OCI-LY7 (cell line): ENCODE measurements at regions not wholly inside any gene's neighbourhood (a gene's known extent, or its start where the extent isn't known, plus 50 kb on each side); places are given as distances from the start of the nearest gene placed in this dataset.

Experiments used
- BruUV-seq: library from RNA; stranded (reverse); fragments of 400-500 nt; replicated peaks from 2 replicates; lab custom pipeline; 2021; lab: Mats Ljungman, UMichigan
- CTCF ChIA-PET: fragments of 300-600 bp; sonication (Branson Sonifier 250); formaldehyde crosslinking; loops from one replicate; lab custom pipeline; 2022; ENCODE audit warnings: antibody characterized with exemption; ENCODE audit not compliant: unreplicated experiment; lab: Charles Lee
- POLR2A ChIA-PET: fragments of 300-600 bp; sonication (Branson Sonifier 250); formaldehyde crosslinking; loops from one replicate; lab custom pipeline; 2022; ENCODE audit warnings: antibody characterized with exemption; lab: Charles Lee
- DNase-seq: peaks from one replicate; pipeline ENCODE4 v3.0.0-alpha.2; 2015; ENCODE audit warnings: low spot score
- H2AFZ ChIP-seq: fragments of 200-600 bp; sonication (generic), shearing (Covaris generic); 2 replicates; pipeline ENCODE4 v1.6.1; 2014; ENCODE audit warnings: mild to moderate bottlenecking, antibody characterized with exemption, low read length, moderate library complexity
- H3K27ac ChIP-seq: fragments of 200-600 bp; sonication (generic); 2 replicates; pipeline ENCODE4 v1.5.1; 2014; ENCODE audit warnings: mixed run types, low read depth, mild to moderate bottlenecking, moderate library complexity, low read length, inconsistent platforms; ENCODE audit not compliant: poor library complexity, severe bottlenecking
- H3K36me3 ChIP-seq: fragments of 200-600 bp; sonication (generic); 2 replicates; pipeline ENCODE4 v1.6.1; 2014; ENCODE audit warnings: mild to moderate bottlenecking, antibody characterized with exemption, low read length, moderate library complexity, mixed read lengths; ENCODE audit not compliant: insufficient read depth
- H3K4me1 ChIP-seq: fragments of 200-600 bp; sonication (generic); 2 replicates; pipeline ENCODE4 v1.5.1; 2014; ENCODE audit warnings: mild to moderate bottlenecking, low read length; ENCODE audit not compliant: insufficient read depth, poor library complexity, severe bottlenecking
- H3K4me2 ChIP-seq: fragments of 200-600 bp; sonication (generic); 2 replicates; pipeline ENCODE4 v1.6.1; 2014; ENCODE audit warnings: mild to moderate bottlenecking, low read length
- H3K4me3 ChIP-seq: fragments of 200-600 bp; sonication (generic); 2 replicates; pipeline ENCODE4 v1.5.1; 2014; ENCODE audit warnings: mild to moderate bottlenecking, low read depth, low read length; ENCODE audit not compliant: poor library complexity, severe bottlenecking
- H3K79me2 ChIP-seq: fragments of 200-600 bp; sonication (generic); 2 replicates; pipeline ENCODE4 v1.6.1; 2016; ENCODE audit warnings: low read depth, mild to moderate bottlenecking, low read length, moderate library complexity, mixed read lengths; ENCODE audit not compliant: insufficient read depth
- H3K9me2 ChIP-seq: fragments of 200-600 bp; sonication (generic); 2 replicates; pipeline ENCODE4 v1.6.1; 2016; ENCODE audit warnings: mild to moderate bottlenecking, low read length, mixed read lengths; ENCODE audit not compliant: insufficient read depth
- H3K9me3 ChIP-seq: fragments of 200-600 bp; sonication (generic); 2 replicates; pipeline ENCODE4 v1.6.1; 2014; ENCODE audit warnings: mild to moderate bottlenecking, mixed run types, low read length, mixed read lengths
- H4K20me1 ChIP-seq: fragments of 200-600 bp; sonication (generic); 2 replicates; pipeline ENCODE4 v1.6.1; 2014; ENCODE audit warnings: mild to moderate bottlenecking, antibody characterized with exemption, low read length, moderate library complexity, mixed read lengths; ENCODE audit not compliant: insufficient read depth
- EZH2phosphoT487 ChIP-seq: fragments of 200-600 bp; sonication (generic); IDR thresholded peaks from 2 replicates; pipeline ENCODE4 v1.6.1; 2018; ENCODE audit warnings: low read depth, borderline replicate concordance, mild to moderate bottlenecking, mixed run types, antibody characterized with exemption, low read length, moderate library complexity, mixed read lengths
- intact Hi-C: fragments of 100-400 bp; cut with micrococcal nuclease; formaldehyde crosslinking; loops from one replicate; pipeline ENCODE4 v1.10.0; 2022; ENCODE audit not compliant: unreplicated experiment
- TF ChIP-seq, protein P1 (sequence below): fragments of 200-600 bp; sonication (generic); conservative IDR thresholded peaks from 2 replicates; pipeline ENCODE4 v1.5.1; 2014; ENCODE audit warnings: mild to moderate bottlenecking, antibody characterized with exemption, low read length, moderate library complexity, mixed read lengths

GRCh38 chr4:126468144-126468543 is 1153.4 kb downstream of the FAT4 start:
- H3K4me3 ChIP-seq, result no peak overlapping the region
- intact Hi-C loops, result no loop called here
- H2AFZ ChIP-seq, result no peak overlapping the region
- ChIA-PET CTCF (no interaction called here), POLR2A (interaction anchor here (0.6 kb wide), 1 partner anchor 45 kb away, joined by 3 read pairs; no protein-coding TSS in a partner anchor)
- no peak overlapping the region for H3K27ac ChIP-seq
- TF ChIP-seq EZH2phosphoT487, result no peak
- no peaks in the 10 kb centered on the region for H4K20me1 ChIP-seq
- no peaks in the 10 kb centered on the region for H3K4me1 ChIP-seq
- no peak overlapping the region for H3K4me2 ChIP-seq
- DNase-seq, result no peak
- BruUV-seq, result no TSS peak
- H3K9me3 ChIP-seq, result no peaks in the 10 kb centered on the region
- H3K9me2 ChIP-seq, result no peaks in the 10 kb centered on the region
- no peaks in the 10 kb centered on the region for H3K36me3 ChIP-seq
- no peaks in the 10 kb centered on the region for H3K79me2 ChIP-seq

GRCh38 chr4:126470862-126471261 is 1156.1 kb downstream of the FAT4 start:
- Histone ChIP-seq H3K4me3 (no peak overlapping the region), H3K4me1 (no peaks in the 10 kb centered on the region), H3K79me2 (no peaks in the 10 kb centered on the region), H4K20me1 (no peaks in the 10 kb centered on the region), H3K9me3 (no peaks in the 10 kb centered on the region), H3K27ac (no peak overlapping the region), H3K36me3 (no peaks in the 10 kb centered on the region), H3K9me2 (no peaks in the 10 kb centered on the region), H3K4me2 (no peak overlapping the region), H2AFZ (no peak overlapping the region)
- no TSS peak for BruUV-seq
- CTCF ChIA-PET, result no interaction called here
- intact Hi-C loops, result no loop called here
- no peak for TF ChIP-seq EZH2phosphoT487
- TF ChIP-seq, protein P1, sequence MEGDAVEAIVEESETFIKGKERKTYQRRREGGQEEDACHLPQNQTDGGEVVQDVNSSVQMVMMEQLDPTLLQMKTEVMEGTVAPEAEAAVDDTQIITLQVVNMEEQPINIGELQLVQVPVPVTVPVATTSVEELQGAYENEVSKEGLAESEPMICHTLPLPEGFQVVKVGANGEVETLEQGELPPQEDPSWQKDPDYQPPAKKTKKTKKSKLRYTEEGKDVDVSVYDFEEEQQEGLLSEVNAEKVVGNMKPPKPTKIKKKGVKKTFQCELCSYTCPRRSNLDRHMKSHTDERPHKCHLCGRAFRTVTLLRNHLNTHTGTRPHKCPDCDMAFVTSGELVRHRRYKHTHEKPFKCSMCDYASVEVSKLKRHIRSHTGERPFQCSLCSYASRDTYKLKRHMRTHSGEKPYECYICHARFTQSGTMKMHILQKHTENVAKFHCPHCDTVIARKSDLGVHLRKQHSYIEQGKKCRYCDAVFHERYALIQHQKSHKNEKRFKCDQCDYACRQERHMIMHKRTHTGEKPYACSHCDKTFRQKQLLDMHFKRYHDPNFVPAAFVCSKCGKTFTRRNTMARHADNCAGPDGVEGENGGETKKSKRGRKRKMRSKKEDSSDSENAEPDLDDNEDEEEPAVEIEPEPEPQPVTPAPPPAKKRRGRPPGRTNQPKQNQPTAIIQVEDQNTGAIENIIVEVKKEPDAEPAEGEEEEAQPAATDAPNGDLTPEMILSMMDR, result no peak
- DNase-seq, result no peak
- POLR2A ChIA-PET, result interaction anchor here (0.6 kb wide), 1 partner anchor 454 kb away, joined by 3 read pairs; no protein-coding TSS in a partner anchor

DNA sequence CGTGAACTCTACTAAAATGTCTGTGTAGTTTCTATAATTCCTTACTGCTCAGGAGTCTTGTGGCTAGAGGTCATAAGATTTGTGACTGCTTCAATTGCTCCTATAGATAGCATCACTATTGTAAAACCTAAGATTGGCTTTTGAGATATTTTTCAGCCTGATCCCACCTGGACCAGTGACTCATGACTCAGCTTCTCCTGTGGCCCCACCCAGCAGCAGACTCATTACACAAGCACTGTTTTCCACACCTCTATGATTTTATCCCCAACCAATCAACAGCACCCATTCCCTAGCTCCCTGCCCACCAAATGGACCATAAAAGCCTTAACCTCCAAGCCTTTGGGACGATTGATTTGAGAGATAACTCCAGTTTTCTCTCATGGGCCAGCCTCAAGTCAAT is 1157.0 kb upstream of the INTU start:
- no peaks in the 10 kb centered on the region for H3K4me1 ChIP-seq
- no peak overlapping the region for H3K4me2 ChIP-seq
- ChIA-PET POLR2A (interaction anchor here (0.6 to 1.5 kb wide), 2 partner anchors 12 to 144 kb away, joined by 3 to 4 read pairs; no protein-coding TSS in a partner anchor), CTCF (no interaction called here)
- H3K27ac ChIP-seq, result no peak overlapping the region
- H3K79me2 ChIP-seq, result no peaks in the 10 kb centered on the region
- H3K9me2 ChIP-seq, result no peaks in the 10 kb centered on the region
- intact Hi-C loops, result no loop called here
- H3K36me3 ChIP-seq, result no peaks in the 10 kb centered on the region
- no TSS peak for BruUV-seq
- no peaks in the 10 kb centered on the region for H3K9me3 ChIP-seq
- H4K20me1 ChIP-seq, result no peaks in the 10 kb centered on the region
- TF ChIP-seq, protein P1, result no peak
- TF ChIP-seq EZH2phosphoT487, result no peak
- no peak overlapping the region for H2AFZ ChIP-seq
- no peak overlapping the region for H3K4me3 ChIP-seq
- DNase-seq, result no peak
